GM12878 (cell line): ENCODE measurements at regions not wholly inside any gene's neighbourhood (a gene's known extent, or its start where the extent isn't known, plus 50 kb on each side); places are given as distances from the start of the nearest gene placed in this dataset.

Experiments used
- CBX5 ChIP-seq: sonication (generic); IDR thresholded peaks from 2 replicates; pipeline ENCODE4 v1.6.1; 2016; ENCODE audit warnings: low read depth, moderate library complexity, mild to moderate bottlenecking, inconsistent platforms
- E2F4 ChIP-seq: IDR thresholded peaks from 2 replicates; pipeline ENCODE4 v1.6.1; 2012; ENCODE audit warnings: low read depth, low read length, improper control_type of control experiment
- E4F1 ChIP-seq: fragments of 450-650 bp; IDR thresholded peaks from 2 replicates; pipeline ENCODE4 v1.6.1; 2018; ENCODE audit warnings: borderline replicate concordance, mild to moderate bottlenecking; ENCODE audit not compliant: partially characterized antibody
- EZH2 ChIP-seq: IDR thresholded peaks from 2 replicates; pipeline ENCODE4 v1.6.1; 2012; ENCODE audit warnings: low read depth, mild to moderate bottlenecking, control low read depth, inconsistent platforms, low read length, borderline replicate concordance; ENCODE audit not compliant: control insufficient read depth
- HDAC2 ChIP-seq: fragments of 200-600 bp; sonication (generic); IDR thresholded peaks from 2 replicates; pipeline ENCODE4 v1.6.1; 2017
- REST ChIP-seq: IDR thresholded peaks from 2 replicates; pipeline ENCODE4 v1.6.1; 2012; ENCODE audit warnings: mild to moderate bottlenecking, low read depth, low read length
- SP1 ChIP-seq: IDR thresholded peaks from one replicate; pipeline ENCODE4 v1.6.1; 2011; ENCODE audit warnings: low read depth, low read length
- STAT1 ChIP-seq: fragments of 450-650 bp; conservative IDR thresholded peaks from 2 replicates; pipeline ENCODE4 v1.6.1; 2014; ENCODE audit warnings: antibody characterized with exemption, mild to moderate bottlenecking
- YY1 ChIP-seq: IDR thresholded peaks from 2 replicates; pipeline ENCODE4 v1.6.1; 2011; ENCODE audit warnings: low read depth, mild to moderate bottlenecking, low read length

DNA sequence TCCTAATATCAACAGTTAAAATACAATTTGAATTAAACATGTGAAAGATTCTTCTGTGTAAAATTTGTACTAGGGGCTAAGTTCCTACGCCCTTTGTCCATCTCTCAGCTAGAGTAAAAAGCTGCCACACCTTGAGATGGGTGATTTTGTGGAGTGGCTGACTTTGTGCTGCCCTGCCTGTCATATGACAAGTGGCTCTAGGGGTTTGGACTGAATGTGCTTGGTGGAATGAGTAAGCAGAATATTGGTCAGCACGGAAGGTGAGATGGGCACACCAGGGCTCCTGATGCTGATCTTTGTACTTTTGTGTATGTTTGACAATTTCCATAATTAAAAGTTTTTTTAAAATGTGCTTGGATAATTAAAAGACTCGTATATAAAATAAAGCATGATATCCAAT is 133.6 kb upstream of the SLC45A1 start (continued):
- TF ChIP-seq REST (no peak), E2F4 (no peak), CBX5 (no peak), YY1 (no peak), HDAC2 (no peak), STAT1 (no peak), SP1 (no peak), E4F1 (no peak), EZH2 (no peak)
